Stimulated activated CD4-positive, alpha-beta T cell treated with anti-CD3 and anti-CD28 coated beads, Interleukin-1b, Interleukin-23, amount 100 ng/mL, for 4 hours (primary cell): ENCODE measurements at regions not wholly inside any gene's neighbourhood (a gene's known extent, or its start where the extent isn't known, plus 50 kb on each side); places are given as distances from the start of the nearest gene placed in this dataset.

Experiments
- DNase-seq, 2 donors: peaks; one replicate each; pipeline ENCODE4 v3.0.0-alpha.2; 2020; ENCODE audit warnings: low read depth in 2 of 2

DNA sequence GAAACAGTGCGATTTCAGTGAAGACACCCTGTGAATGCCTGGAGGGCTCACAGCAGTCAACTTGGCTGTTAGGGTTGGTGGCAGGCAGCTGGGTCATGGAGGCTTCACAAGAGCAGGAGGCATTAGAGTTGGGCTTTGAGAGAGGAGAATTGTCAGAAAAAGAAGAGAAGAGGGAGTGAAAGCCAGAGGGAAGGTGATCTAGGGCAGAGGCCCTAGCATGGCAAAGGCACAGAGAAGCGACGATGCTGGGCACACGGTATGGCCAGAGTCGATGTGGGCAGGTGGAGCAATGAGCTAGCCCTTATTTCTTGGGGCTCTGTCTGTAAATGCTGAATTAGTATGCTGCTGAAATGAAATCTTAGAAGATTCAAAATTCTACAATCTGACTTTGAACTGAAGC lies 52.6 kb upstream of the OLFM4 start:
- no peak for DNase-seq

DNA sequence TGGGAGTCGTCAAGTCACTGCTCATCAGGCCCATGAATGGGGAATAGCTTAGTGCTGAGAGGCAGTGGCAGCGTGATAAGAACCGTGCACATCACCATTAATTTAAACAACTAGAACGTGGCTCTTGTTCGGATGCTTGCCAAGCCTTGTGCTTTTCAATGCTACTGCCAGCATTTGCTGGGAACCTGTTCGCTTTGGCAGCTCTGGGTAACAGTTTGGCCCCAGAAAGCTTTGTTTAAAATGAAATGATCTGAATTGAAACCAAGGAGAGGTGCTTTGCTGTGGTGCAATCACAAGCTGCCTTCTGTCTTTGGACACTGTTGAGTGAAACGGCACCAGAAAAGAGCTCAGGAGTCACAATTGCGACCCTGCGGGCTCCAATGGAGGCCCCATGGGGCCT lies 53.5 kb upstream of the OLFM4 start:
- no peak for DNase-seq

GRCh38 chr13:52974711-52975110 lies 53.9 kb upstream of the OLFM4 start:
- no peak for DNase-seq

GRCh38 chr13:52969373-52969772 lies 59.2 kb upstream of the OLFM4 start:
- DNase-seq = no peak

GRCh38 chr13:52968074-52968700 lies 60.4 kb upstream of the OLFM4 start:
- DNase-seq = peak; percentile 31 to 39

- no peak for DNase-seq
Measured at GRCh38 chr13:52961987-52962386, 66.6 kb upstream of the OLFM4 start.

- DNase-seq = no peak
Measured at GRCh38 chr13:52961256-52961910, 67.2 kb upstream of the OLFM4 start.

GRCh38 chr13:52955472-52955874 lies 73.1 kb upstream of the OLFM4 start:
- DNase-seq = no peak

DNA sequence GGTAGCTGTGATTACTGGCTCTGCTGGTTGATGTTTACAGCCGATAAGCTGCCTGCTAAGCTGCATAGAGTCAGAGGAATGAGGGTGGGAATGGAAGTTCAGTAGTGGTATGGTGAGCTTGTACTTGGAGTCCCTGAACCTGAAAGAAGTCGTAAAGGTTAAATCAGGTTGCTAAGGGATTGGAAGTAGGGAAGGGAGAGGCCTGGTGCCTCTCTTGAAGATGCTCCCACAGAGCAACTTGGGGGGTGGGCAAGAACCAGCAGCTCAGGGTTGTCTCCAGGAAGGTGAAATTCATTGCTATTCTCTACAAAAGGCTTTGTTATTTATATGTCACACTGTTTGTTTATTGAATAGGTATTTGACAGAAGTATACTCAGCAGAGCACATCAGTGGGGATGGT lies 73.8 kb upstream of the OLFM4 start:
- no peak for DNase-seq

GRCh38 chr13:52950436-52950956 lies 78.1 kb upstream of the OLFM4 start:
- DNase-seq = no peak

DNA sequence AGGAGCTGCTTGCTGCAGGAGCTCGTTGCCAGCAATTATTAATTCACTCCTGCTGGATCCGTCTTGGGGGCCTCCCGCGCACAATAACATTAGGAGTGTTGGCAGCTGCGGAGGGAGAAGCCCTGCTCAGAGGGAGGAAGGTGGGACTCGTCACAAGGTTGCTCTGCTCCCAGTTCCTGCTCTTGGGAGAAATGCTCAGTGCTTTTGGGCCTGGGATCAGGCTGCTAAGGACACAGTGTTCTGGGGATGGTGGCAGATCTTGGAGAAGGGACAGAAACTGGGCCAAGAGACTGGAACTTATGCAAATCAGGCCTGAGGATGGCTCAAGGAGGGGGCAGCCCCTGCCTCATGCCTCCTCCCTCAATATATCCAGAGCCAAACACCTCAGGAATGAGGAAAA lies 78.9 kb upstream of the OLFM4 start:
- no peak for DNase-seq

- no peak for DNase-seq
Measured at GRCh38 chr13:52949044-52949443, 79.6 kb upstream of the OLFM4 start.

DNA sequence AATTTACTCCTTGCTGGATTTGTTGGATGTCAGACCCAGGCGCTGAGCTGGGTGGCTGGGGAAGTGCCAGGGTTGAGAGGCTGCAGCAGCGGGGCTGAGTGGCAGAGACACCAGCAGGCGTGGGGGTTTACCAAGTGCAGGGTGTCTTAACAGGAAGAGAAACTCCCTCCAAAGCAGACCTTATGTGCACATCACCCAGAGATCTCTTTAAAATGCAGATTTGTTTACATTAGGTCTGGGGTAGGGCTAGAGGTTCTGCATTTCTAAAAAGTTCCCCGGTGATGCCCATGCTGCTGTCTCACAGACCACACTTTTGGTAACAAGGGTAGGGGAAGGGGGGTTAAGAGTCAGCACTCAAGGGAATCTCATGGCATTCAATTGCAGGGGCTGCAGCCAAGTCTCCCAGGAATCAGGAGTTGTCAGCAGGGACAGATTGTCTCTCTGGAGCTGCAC lies 80.7 kb upstream of the OLFM4 start:
- no peak for DNase-seq

- no peak for DNase-seq
Measured at GRCh38 chr13:52945348-52945747, 83.3 kb upstream of the OLFM4 start.

- DNase-seq = no peak
Measured at GRCh38 chr13:52944697-52945096, 83.9 kb upstream of the OLFM4 start.

DNA sequence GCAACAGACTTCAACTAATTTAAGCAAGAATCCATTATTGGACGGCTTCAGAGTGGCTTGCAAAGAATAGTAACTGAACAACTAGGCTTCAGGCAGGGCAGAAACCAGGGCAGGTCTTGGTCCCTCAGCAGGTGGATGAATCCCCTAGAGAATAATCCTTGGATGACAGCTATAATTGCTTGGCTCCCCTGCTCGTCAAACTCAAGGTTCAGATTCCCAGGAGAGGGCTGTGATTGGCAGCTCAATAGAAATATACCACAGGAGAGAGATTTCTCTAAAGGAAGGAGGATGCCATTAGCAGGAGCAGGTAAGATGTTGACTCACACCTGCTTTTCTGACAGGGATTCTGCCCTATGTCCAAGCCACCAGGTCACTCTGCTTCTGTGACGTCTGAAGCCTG lies 89.6 kb upstream of the PCDH8 start:
- DNase-seq = no peak

DNA sequence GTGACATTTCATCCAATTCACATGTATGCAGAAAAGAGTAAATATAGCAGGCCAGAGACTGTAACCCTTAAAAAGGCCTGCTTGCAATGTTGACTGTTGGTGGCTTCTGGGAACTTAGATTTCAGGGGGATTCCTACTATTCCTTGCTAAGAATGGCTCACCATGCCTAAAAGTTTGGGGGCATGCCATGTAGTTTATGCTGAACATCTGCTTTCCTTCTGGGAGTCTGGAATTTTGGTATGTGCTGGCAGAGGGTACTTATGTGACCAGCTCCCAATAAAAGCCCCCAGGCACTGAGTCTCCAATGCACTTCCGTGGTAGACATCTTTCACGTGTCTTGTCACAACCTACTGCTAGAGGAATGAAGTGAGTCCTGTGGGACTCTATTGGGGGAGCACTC lies 88.4 kb upstream of the PCDH8 start:
- no peak for DNase-seq

- DNase-seq = no peak
Measured at GRCh38 chr13:52934258-52934657, 85.8 kb upstream of the PCDH8 start.

- DNase-seq = no peak
Measured at GRCh38 chr13:52933547-52934210, 85.2 kb upstream of the PCDH8 start.

DNA sequence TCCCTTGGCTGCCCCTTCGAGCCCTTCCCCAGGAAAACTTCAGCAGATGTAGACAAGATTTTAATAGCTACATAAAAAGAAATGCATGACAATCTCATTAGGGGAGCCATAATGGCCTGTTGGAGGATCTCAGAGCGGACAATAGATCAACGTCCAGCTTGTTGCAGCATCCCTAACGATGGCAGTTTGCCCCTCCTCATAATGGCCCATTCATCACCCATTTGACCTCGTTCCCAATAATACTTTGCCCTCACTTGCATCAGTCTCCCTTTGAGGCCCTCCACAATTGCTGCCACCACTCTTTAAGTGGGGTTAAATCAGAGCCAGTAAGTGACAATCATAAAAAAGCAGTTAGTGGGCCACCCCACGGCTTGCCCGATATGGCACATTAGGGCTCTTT lies 84.7 kb upstream of the PCDH8 start:
- DNase-seq = no peak

DNA sequence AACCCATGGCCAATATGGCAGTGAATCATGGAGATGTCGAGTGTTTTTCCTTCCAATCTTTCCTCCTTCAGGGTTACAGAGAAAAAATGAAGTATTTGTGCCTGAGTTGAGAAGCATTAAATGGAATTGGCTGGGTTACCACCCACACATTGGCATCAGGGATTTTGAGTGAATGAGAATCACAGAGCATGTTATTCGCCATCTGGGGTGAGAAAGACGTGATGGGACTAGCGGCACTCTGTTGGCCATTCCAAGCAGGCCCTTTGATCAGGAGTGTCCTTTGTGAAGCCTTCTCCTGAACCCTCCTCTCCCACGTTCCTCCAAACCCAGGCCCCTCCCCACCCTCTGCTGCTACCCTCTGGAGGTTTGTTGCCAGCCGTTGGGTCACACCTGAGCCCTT lies 84.2 kb upstream of the PCDH8 start:
- DNase-seq = no peak

GRCh38 chr13:52931539-52932431 lies 83.3 kb upstream of the PCDH8 start:
- DNase-seq = no peak
